ENCODE measurements at regions not wholly inside any gene's neighbourhood (a gene's known extent, or its start where the extent isn't known, plus 50 kb on each side); places are given as distances from the start of the nearest gene placed in this dataset.
"Not testable (repeated sequence)": the region's sequence is repeated elsewhere in the genome, so short reads cannot be mapped to it uniquely, and the experiment has no call there.

DNA sequence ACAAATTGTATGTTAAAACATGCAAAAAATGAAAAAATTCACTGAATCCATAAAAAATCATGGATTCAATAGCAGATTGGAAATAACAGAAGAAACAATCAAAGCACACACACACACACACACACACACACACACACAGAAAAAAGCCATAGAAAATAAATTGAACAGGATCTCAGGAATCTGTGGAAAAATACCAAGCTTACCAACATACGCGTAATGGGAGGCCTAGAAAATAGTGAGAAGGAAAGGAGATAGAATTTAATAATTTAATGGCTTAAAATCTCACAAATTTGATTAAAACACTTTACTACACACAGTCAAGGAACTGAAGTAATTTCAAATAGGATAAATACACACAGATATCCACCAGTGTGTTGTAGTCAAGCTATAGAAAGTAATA is 1671.5 kb upstream of the PIK3C3 start:
- Histone ChIP-seq H3K4me3 (ENCODE audit: low read depth, low read length) (no peak overlapping the region), H3K27ac (ENCODE audit: low read depth, low read length) (no peak overlapping the region), H3K36me3 (ENCODE audit: control insufficient read depth, insufficient read depth, low read length) (no peaks in the 10 kb centered on the region), H3K9me3 (ENCODE audit: control insufficient read depth, insufficient read depth, low read length) (peaks cover 4% of the 10 kb centered on the region), H3K27me3 (ENCODE audit: control insufficient read depth, insufficient read depth, low read length) (no peaks in the 10 kb centered on the region), H3K4me1 (ENCODE audit: control insufficient read depth, insufficient read depth, low read length) (no peaks in the 10 kb centered on the region)
- no CpG with 5 or more reads among the region's 2 CpGs for WGBS (ENCODE audit: insufficient coverage)
- DNase-seq (ENCODE audit: low read depth in 4 of 6, low spot score in 6 of 6), result no peak

DNA sequence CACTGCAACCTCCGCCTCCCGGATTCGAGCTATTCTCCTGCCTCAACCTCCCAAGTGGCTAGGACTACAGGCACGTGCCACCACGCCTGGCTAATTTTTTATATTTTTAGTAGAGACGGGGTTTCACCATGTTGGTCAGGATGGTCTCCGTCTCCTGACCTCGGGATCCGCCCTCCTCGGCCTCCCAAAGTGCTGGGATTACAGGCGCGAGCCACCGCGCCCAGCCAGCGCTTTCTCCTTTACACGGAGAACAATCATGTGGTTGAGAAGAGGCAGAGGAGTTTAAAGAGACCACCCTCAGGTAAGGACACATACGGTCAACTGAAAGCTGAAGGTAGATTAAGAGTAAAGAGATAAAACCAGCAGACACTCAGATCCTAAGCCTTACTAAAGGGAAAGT is 1673.7 kb upstream of the PIK3C3 start:
- DNase-seq (ENCODE audit: low read depth in 4 of 6, low spot score in 6 of 6); H3K4me3 ChIP-seq (ENCODE audit: low read depth, low read length); H3K27ac ChIP-seq (ENCODE audit: low read depth, low read length); H3K9me3 ChIP-seq (ENCODE audit: control insufficient read depth, insufficient read depth, low read length); H3K36me3 ChIP-seq (ENCODE audit: control insufficient read depth, insufficient read depth, low read length); H3K27me3 ChIP-seq (ENCODE audit: control insufficient read depth, insufficient read depth, low read length); H3K4me1 ChIP-seq (ENCODE audit: control insufficient read depth, insufficient read depth, low read length): not testable (repeated sequence)
- 98% methylated on average over 10 of the region's 17 CpGs for WGBS (ENCODE audit: insufficient coverage)

GRCh38 chr18:40274618-40275196 is 1680.3 kb upstream of the PIK3C3 start:
- Histone ChIP-seq H3K27me3 (ENCODE audit: control insufficient read depth, insufficient read depth, low read length) (no peaks in the 10 kb centered on the region), H3K4me3 (ENCODE audit: low read depth, low read length) (no peak overlapping the region), H3K27ac (ENCODE audit: low read depth, low read length) (no peak overlapping the region), H3K9me3 (ENCODE audit: control insufficient read depth, insufficient read depth, low read length) (no peaks in the 10 kb centered on the region), H3K4me1 (ENCODE audit: control insufficient read depth, insufficient read depth, low read length) (no peaks in the 10 kb centered on the region), H3K36me3 (ENCODE audit: control insufficient read depth, insufficient read depth, low read length) (no peaks in the 10 kb centered on the region)
- DNase-seq (ENCODE audit: low read depth in 4 of 6, low spot score in 6 of 6), result no peak

- no peaks in the 10 kb centered on the region for H3K4me1 ChIP-seq (ENCODE audit: control insufficient read depth, insufficient read depth, low read length)
- DNase-seq (ENCODE audit: low read depth in 4 of 6, low spot score in 6 of 6), result peak in 1 of 6 donors; percentile 41
- no peak overlapping the region for H3K4me3 ChIP-seq (ENCODE audit: low read depth, low read length)
Measured at GRCh38 chr18:40272630-40273231, 1682.3 kb upstream of the PIK3C3 start.

GRCh38 chr18:40259115-40259835 is 1695.8 kb upstream of the PIK3C3 start:
- 92% methylated on average over 3 of the region's 6 CpGs for WGBS (ENCODE audit: insufficient coverage)
- H3K27me3 ChIP-seq (ENCODE audit: control insufficient read depth, insufficient read depth, low read length), result no peaks in the 10 kb centered on the region
- no peaks in the 10 kb centered on the region for H3K9me3 ChIP-seq (ENCODE audit: control insufficient read depth, insufficient read depth, low read length)
- no peak for DNase-seq (ENCODE audit: low read depth in 4 of 6, low spot score in 6 of 6)
- no peak overlapping the region for H3K4me3 ChIP-seq (ENCODE audit: low read depth, low read length)
- H3K27ac ChIP-seq (ENCODE audit: low read depth, low read length), result no peak overlapping the region
- no peaks in the 10 kb centered on the region for H3K36me3 ChIP-seq (ENCODE audit: control insufficient read depth, insufficient read depth, low read length)
- H3K4me1 ChIP-seq (ENCODE audit: control insufficient read depth, insufficient read depth, low read length), result no peaks in the 10 kb centered on the region

More at GRCh38 chr18:40272630-40273231, 1682.3 kb upstream of the PIK3C3 start:
- H3K9me3 ChIP-seq (ENCODE audit: control insufficient read depth, insufficient read depth, low read length), result no peaks in the 10 kb centered on the region
- no peaks in the 10 kb centered on the region for H3K36me3 ChIP-seq (ENCODE audit: control insufficient read depth, insufficient read depth, low read length)
- 88% methylated on average over 1 of the region's 4 CpGs for WGBS (ENCODE audit: insufficient coverage)
- H3K27ac ChIP-seq (ENCODE audit: low read depth, low read length), result no peak overlapping the region
- no peaks in the 10 kb centered on the region for H3K27me3 ChIP-seq (ENCODE audit: control insufficient read depth, insufficient read depth, low read length)

GRCh38 chr18:40258311-40258710 is 1696.7 kb upstream of the PIK3C3 start:
- Histone ChIP-seq H3K9me3 (ENCODE audit: control insufficient read depth, insufficient read depth, low read length) (no peaks in the 10 kb centered on the region), H3K27me3 (ENCODE audit: control insufficient read depth, insufficient read depth, low read length) (no peaks in the 10 kb centered on the region), H3K36me3 (ENCODE audit: control insufficient read depth, insufficient read depth, low read length) (no peaks in the 10 kb centered on the region), H3K4me3 (ENCODE audit: low read depth, low read length) (no peak overlapping the region), H3K4me1 (ENCODE audit: control insufficient read depth, insufficient read depth, low read length) (no peaks in the 10 kb centered on the region), H3K27ac (ENCODE audit: low read depth, low read length) (no peak overlapping the region)
- DNase-seq (ENCODE audit: low read depth in 4 of 6, low spot score in 6 of 6), result no peak
- whole genome bisulfite sequencing (ENCODE audit: insufficient coverage), result no CpG with 5 or more reads among the region's 2 CpGs

- 60% methylated on average over 1 of the region's 1 CpG for WGBS (ENCODE audit: insufficient coverage)
- no peaks in the 10 kb centered on the region for H3K4me1 ChIP-seq (ENCODE audit: control insufficient read depth, insufficient read depth, low read length)
- DNase-seq (ENCODE audit: low read depth in 4 of 6, low spot score in 6 of 6), result no peak
- no peaks in the 10 kb centered on the region for H3K9me3 ChIP-seq (ENCODE audit: control insufficient read depth, insufficient read depth, low read length)
- no peaks in the 10 kb centered on the region for H3K27me3 ChIP-seq (ENCODE audit: control insufficient read depth, insufficient read depth, low read length)
- no peak overlapping the region for H3K4me3 ChIP-seq (ENCODE audit: low read depth, low read length)
- no peaks in the 10 kb centered on the region for H3K36me3 ChIP-seq (ENCODE audit: control insufficient read depth, insufficient read depth, low read length)
- no peak overlapping the region for H3K27ac ChIP-seq (ENCODE audit: low read depth, low read length)
Measured at GRCh38 chr18:40250236-40250635, 1704.8 kb upstream of the PIK3C3 start.

GRCh38 chr18:40249390-40250080 is 1705.5 kb upstream of the PIK3C3 start:
- no peaks in the 10 kb centered on the region for H3K36me3 ChIP-seq (ENCODE audit: control insufficient read depth, insufficient read depth, low read length)
- H3K4me3 ChIP-seq (ENCODE audit: low read depth, low read length), result no peak overlapping the region
- no peak for DNase-seq (ENCODE audit: low read depth in 4 of 6, low spot score in 6 of 6)
- no peaks in the 10 kb centered on the region for H3K9me3 ChIP-seq (ENCODE audit: control insufficient read depth, insufficient read depth, low read length)
- H3K27ac ChIP-seq (ENCODE audit: low read depth, low read length), result no peak overlapping the region
- no CpG with 5 or more reads among the region's 3 CpGs for WGBS (ENCODE audit: insufficient coverage)
- no peaks in the 10 kb centered on the region for H3K27me3 ChIP-seq (ENCODE audit: control insufficient read depth, insufficient read depth, low read length)
- no peaks in the 10 kb centered on the region for H3K4me1 ChIP-seq (ENCODE audit: control insufficient read depth, insufficient read depth, low read length)

DNA sequence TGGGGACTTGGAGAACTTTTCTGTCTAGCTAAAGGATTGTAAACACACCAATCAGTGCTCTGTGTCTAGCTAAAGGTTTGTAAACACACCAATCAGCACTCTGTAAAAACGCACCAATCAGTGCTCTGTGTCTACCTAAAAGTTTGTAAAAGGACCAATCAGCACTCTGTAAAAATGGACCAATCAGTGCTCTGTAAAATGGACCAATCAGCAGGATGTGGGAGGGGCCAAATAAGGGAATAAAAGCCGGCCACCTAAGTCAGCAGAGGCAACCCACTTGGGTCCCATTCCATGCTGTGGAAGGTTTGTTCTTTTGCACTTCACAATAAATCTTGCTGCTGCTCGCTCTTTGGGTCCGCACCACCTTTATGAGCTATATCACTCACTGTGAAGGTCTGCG is 1709.4 kb upstream of the PIK3C3 start:
- 93% methylated on average over 4 of the region's 5 CpGs for WGBS (ENCODE audit: insufficient coverage)
- H3K27ac ChIP-seq (ENCODE audit: low read depth, low read length); H3K4me1 ChIP-seq (ENCODE audit: control insufficient read depth, insufficient read depth, low read length); H3K27me3 ChIP-seq (ENCODE audit: control insufficient read depth, insufficient read depth, low read length); H3K4me3 ChIP-seq (ENCODE audit: low read depth, low read length); DNase-seq (ENCODE audit: low read depth in 4 of 6, low spot score in 6 of 6); H3K36me3 ChIP-seq (ENCODE audit: control insufficient read depth, insufficient read depth, low read length); H3K9me3 ChIP-seq (ENCODE audit: control insufficient read depth, insufficient read depth, low read length): not testable (repeated sequence)
